CD4-positive, alpha-beta T cell treated with Interleukin-4 for 4 hours (primary cell): ENCODE measurements at regions not wholly inside any gene's neighbourhood (a gene's known extent, or its start where the extent isn't known, plus 50 kb on each side); places are given as distances from the start of the nearest gene placed in this dataset.

ENCODE experiments used
- DNase-seq: peaks from one replicate; pipeline ENCODE4 v3.0.0-alpha.2; 2020

DNA sequence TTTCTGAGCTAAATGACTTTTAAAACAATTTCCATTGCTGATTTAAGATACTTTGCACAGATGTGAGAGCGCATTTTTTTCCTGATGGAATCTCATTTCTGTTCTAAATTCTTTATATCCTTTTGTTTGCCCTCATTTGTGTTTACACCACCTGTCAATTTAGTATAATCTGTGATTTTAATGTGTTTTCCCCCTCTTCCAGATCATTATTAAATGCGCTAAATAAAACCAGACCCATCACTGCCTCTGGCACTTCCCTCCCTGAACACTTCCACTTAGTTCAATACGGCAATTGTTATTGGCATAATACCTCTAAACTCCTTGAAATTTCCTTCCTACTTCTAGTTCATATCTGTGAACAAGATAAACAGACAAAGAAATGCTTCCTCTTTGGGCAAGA lies 186.9 kb upstream of the ADGRL2 start:
- no peak for DNase-seq

GRCh38 chr1:81607924-81608323 lies 192.8 kb upstream of the ADGRL2 start:
- no peak for DNase-seq

DNA sequence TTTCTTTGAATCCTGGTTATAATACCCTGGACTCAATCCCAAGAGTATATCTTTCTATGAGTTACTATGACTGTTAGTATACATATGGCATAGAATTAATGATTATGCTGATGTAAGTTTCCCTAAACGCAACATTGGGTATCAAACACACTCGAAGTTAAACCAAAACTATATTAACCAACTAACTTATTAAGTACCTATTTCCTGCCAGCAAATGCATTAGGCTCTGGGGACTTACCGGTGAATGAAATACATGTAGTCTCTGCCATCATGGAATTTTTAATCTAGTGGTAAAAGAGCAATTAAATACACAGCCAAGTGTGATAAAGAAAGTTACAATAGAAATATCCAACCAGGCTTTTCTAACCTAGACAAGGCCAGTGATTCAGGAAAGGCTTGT lies 193.6 kb upstream of the ADGRL2 start:
- DNase-seq: no peak

DNA sequence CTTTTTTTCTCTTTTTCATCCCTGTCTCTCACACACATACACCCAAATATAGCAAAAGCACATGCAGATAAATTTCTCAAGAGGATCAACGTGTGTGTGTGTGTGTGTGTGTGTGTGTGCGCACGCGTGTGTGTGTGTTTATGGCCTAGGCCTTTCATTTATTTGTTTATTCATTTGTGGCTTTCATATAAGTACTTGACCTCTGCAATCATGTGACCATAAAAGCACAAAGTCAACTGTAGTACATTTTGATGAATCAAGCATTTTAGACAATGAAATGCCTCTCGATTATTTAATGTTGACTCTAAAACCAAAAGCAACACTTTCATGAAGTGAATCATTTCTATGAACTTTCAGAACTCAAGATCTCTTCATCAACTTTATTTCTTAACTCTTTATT lies 194.1 kb upstream of the ADGRL2 start:
- DNase-seq: no peak

- no peak for DNase-seq
Measured at GRCh38 chr1:81605023-81605422, 195.7 kb upstream of the ADGRL2 start.

DNA sequence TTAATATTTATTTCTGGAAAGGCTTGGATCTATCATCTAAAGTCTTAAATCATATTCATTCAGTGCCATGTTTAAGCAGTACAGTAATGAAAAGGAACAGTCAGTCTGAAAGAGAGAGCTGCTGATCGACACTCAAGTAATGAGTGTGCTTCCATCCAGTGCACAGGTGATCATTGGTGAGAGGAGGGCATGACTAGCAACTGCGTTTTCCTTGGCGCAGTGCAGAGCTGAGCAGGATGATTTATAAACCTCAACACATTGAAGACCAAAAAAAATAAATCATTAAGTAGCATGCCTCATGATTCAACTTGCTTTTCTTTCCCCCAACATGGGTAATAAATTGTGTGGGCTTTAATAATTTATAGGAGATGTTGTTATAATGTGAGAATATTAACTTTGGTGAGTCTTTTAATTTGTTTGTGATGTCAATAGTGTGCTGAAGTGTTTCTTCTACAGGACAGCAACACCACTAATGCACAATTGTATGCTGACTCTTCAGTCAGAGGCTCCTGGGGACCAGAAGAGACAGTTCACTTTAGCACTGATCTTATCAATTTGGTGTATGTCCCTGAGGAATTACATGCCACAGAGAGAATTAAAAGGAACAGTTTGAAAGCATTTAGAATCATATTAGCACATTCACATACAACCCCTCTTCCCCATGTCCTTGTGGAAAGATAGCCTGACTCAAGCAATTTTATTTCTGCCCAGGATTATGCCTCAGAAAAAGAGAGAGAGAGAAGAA lies 199.7 kb upstream of the ADGRL2 start:
- DNase-seq: no peak

- no peak for DNase-seq
Measured at GRCh38 chr1:81600363-81600762, 200.4 kb upstream of the ADGRL2 start.

DNA sequence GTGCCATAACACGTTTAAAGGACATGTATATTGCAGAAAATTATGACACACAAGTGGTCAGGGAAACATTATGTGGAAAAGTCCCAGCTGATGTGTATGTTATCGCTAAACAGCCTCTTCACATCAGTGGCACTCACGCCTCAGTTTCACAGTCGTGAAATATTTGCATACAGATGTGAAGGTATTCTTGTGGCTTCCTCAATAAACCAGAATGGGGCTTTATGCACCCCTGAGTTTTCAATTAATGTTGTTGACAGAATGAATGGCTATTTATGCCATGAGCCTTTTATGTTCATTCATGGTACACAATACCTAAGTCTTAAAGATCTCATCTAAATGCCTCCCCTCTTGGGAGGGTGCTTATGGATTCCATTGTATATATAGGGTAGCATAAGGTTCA lies 202.1 kb upstream of the ADGRL2 start:
- DNase-seq: no peak

DNA sequence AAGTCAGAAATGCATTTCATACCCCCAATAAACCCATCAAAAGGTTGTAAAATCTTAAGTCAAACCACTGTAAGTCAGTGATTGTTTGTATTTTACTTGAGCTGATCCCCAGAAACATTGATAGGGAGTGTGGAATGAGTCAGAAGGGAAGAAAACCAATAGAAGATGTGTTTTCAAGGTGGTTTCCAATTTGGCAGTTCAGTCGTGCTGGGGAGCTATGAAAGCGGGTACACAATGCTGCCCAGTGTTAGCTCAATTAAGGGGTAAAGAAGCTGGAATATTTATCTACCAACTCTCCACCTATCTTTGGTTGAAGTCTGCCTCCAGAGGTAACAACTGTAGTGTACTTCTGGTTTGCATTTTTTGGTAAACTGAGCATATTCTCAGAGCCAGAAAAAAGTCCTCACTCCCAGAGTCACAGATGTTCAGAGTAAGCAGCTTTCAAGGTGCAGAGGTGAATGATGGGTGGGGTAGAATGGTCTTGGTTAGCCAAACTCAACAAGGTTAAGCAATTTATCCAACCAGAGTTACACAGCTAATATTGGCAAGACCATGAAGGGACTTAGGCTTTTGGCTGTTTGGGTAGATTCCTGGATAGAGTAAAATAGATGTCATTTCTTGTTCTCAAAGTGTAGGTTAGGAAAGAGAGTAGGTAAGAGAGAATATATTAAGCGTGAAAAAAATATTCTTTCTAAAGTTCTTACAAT lies 202.9 kb upstream of the ADGRL2 start:
- DNase-seq: no peak

GRCh38 chr1:81596341-81596740 lies 204.4 kb upstream of the ADGRL2 start:
- no peak for DNase-seq

GRCh38 chr1:81594206-81594605 lies 206.5 kb upstream of the ADGRL2 start:
- DNase-seq: no peak

DNA sequence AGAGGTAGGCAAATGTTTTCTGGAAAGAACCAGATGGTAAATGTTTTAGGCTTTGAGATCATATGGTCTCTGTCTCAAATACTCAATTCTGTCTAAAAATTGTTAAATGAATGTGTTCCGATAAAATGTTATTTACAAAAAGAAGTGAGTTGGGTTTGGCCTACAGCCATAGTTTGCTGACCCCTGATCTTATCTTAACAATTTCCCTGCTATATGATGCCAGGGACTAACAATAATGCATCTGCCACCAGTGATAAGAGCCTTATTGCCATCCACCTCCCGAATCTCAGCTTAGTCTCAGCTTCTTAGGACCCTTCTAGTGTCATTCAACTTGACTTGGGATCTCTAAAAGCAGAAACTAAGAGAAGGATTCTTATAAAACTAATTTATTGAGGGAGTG lies 208.5 kb upstream of the ADGRL2 start:
- no peak for DNase-seq

DNA sequence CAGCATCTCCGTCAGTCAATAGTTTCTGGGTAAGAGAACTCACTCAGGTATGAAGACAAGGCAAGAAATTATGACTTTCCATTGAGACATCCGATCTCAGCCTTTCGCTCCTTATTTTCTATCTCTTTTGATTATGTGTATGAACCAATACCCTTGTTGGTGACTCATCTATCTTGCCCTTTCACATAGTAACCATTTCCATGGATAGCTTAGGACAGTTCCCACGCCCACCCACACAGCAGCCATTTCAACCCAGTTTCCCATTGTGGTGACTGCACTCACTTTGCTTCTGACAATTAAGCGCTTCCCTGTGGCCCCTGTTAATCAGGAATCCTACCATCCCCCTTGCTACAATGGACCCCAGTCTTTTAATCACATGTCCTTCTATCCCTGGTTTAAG lies 210.6 kb upstream of the ADGRL2 start:
- no peak for DNase-seq

DNA sequence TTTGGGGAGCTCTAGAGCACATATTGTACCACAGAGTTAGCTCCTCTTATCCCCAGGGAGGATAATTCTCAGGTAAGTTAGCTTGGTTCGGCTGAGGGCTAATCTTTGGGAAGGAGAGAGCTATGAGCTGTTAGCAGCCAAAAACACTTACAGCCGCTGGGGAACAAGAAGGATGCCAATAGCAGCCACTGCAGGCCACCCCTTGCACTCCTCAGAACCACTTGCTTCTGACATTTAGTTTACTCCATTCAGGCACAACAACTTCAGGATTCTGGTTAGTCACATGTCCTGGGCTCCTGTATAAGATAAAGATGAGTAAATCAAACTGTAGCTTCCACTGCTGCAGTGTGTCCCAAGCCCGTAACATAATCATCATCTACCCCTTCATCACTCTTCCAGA lies 212.6 kb upstream of the ADGRL2 start:
- no peak for DNase-seq

GRCh38 chr1:81587426-81587825 lies 213.3 kb upstream of the ADGRL2 start:
- no peak for DNase-seq

DNA sequence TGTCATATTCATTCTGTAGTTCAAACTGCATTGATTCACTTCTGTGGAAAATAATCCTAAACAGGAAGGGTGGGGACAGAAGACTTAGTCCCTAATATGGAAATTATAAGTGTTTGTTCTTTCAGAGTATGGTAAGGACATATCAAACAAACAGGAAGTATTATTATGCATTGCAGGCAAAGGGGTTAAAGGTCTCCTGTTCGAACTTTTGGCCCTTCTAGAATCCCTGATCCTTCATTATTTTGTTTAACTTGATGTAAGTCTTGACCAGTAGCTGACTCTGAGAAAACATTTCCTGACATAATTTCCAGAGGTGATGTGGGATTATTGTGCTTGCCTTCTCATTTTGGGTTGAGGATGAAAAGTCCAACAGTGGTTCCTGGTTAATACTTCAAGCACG lies 215.4 kb upstream of the ADGRL2 start:
- no peak for DNase-seq

- no peak for DNase-seq
Measured at GRCh38 chr1:81584398-81584797, 216.3 kb upstream of the ADGRL2 start.

- DNase-seq: no peak
Measured at GRCh38 chr1:81583878-81584277, 216.9 kb upstream of the ADGRL2 start.

DNA sequence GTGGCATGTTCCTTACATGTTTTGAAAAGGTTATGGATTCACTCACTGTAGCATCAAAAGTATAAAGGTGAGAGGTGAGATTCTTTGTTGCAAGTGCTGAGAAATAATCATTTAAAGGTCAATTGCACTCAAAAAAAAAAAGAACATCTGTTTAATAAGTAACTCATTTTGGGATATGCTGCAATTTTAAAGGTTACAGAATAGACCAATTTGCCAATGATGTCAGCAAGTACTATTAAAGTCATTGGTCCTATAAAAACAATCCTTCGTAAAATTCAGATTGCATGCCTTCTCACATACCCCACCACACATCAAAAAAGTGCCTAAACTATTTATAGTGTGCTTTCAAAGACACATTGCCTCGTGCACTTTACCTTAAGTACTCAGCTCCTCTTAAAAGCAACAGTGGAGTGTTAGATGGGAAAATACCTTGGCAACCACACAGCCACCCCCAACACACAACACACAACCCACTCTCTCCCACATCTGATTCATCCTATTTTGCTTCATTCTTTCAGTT lies 218.2 kb upstream of the ADGRL2 start:
- DNase-seq: no peak

DNA sequence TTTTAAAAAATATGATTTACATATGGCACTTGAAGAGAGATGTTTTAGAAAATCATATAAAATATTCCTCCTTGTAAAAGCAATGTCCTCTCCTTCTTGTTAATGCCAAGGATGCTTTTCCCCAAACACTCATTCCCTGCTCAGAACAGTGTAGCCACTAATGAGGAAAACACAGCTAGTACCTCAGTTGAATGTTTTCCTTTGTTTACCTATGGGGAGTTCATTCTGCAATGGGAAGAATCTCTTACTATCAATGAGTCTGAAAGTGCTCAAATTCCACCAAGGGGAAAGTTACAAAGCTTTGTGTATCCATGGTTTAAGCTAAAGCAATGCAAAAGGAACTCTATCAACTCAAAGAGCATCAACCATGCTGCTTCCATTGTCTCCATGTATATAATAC lies 221.9 kb upstream of the ADGRL2 start:
- DNase-seq: no peak

- DNase-seq: no peak
Measured at GRCh38 chr1:81577004-81577697, 223.6 kb upstream of the ADGRL2 start.

GRCh38 chr1:81574408-81574807 lies 226.3 kb upstream of the ADGRL2 start:
- DNase-seq: no peak

- DNase-seq: no peak
Measured at GRCh38 chr1:81573458-81573857, 227.3 kb upstream of the ADGRL2 start.

DNA sequence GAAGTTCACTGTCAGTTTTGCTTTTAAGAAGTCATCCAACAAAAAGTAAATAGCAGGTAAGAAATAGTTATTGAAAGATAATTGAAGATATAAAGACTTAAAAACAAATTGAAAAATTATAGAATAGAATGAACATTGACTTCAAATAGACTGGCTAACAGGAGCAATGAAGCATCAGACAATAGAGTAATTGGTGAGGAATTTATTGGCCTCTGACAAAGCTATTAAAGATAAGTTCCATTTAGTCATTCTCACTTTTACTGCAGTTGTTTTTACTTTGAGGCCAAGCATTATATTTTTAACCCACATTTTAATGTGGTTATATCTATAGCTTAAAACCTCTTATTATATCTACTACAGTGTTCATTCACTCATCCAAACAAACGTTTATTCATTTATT lies 228.8 kb upstream of the ADGRL2 start:
- no peak for DNase-seq
